ENCODE measurements at regions not wholly inside any gene's neighbourhood (a gene's known extent, or its start where the extent isn't known, plus 50 kb on each side); places are given as distances from the start of the nearest gene placed in this dataset.

GRCh38 chr6:138569970-138570724 is 70.9 kb upstream of the NHSL1 start:
- TF ChIP-seq SUZ12 (IDR thresholded peaks at IDR 0.05; ENCODE audit: extremely low read depth, insufficient read depth, insufficient read length) (no peak), YY1 (IDR thresholded peaks at IDR 0.05; ENCODE audit: insufficient read depth, insufficient read length) (no peak), ZNF274 (IDR thresholded peaks at IDR 0.05; ENCODE audit: low read depth, low read length) (no peak)

Measured in NT2/D1 (cell line).